Neural progenitor cell (in vitro differentiated cells): ENCODE measurements at regions not wholly inside any gene's neighbourhood (a gene's known extent, or its start where the extent isn't known, plus 50 kb on each side); places are given as distances from the start of the nearest gene placed in this dataset.

Experiments used
- CTCF ChIP-seq: fragments of 200-600 bp; sonication (generic); IDR thresholded peaks from 2 replicates; pipeline ENCODE4 v1.5.1; 2017; ENCODE audit warnings: antibody characterized with exemption, mild to moderate bottlenecking
- EZH2 ChIP-seq: fragments of 200-600 bp; sonication (generic); IDR thresholded peaks from 2 replicates; pipeline ENCODE4 v1.6.1; 2017; ENCODE audit warnings: antibody characterized with exemption, mild to moderate bottlenecking, moderate library complexity
- EZH2phosphoT487 ChIP-seq: fragments of 200-600 bp; sonication (generic); IDR thresholded peaks from 2 replicates; pipeline ENCODE4 v1.6.1; 2017; ENCODE audit warnings: antibody characterized with exemption

- TF ChIP-seq CTCF = no peak
- no peak for TF ChIP-seq EZH2
- TF ChIP-seq EZH2phosphoT487 = no peak
Observed at GRCh38 chr4:149884529-149885181, 69.0 kb upstream of the IQCM start.
